Left lung (tissue), 4 donors: ENCODE measurements at regions not wholly inside any gene's neighbourhood (a gene's known extent, or its start where the extent isn't known, plus 50 kb on each side); places are given as distances from the start of the nearest gene placed in this dataset.

Experiments used
- ATAC-seq: fragments of 200-7000 bp; cut with Tn5 transposase; one replicate; pipeline ENCODE4 v1.9.1; 2020; ENCODE audit warnings: moderate library complexity
- DNase-seq, 4 donors: peaks; one replicate each; pipeline ENCODE4 v3.0.0-alpha.2; 2013 to 2020
- H3K27ac ChIP-seq, 2 donors: fragments of 200-600 bp; sonication (generic) in 1 of 2; one replicate each; pipeline versions ENCODE4 v1.5.0 to v1.8.0; 2020 to 2021
- H3K27me3 ChIP-seq, 2 donors: fragments of 200-600 bp; sonication (generic) in 1 of 2; one replicate each; pipeline versions ENCODE4 v1.5.0 to v1.8.0; 2020 to 2021
- H3K36me3 ChIP-seq, 2 donors: fragments of 200-600 bp; sonication (generic) in 1 of 2; one replicate each; pipeline versions ENCODE4 v1.5.0 to v1.8.0; 2020 to 2021
- H3K4me1 ChIP-seq, 2 donors: fragments of 200-600 bp; one replicate each; pipeline ENCODE4 v1.8.0; 2021
- H3K4me3 ChIP-seq, 2 donors: fragments of 200-600 bp; sonication (generic) in 1 of 2; one replicate each; pipeline versions ENCODE4 v1.5.0 to v1.8.0; 2020 to 2021; ENCODE audit warnings: mild to moderate bottlenecking in 1 of 2
- H3K9me3 ChIP-seq, 2 donors: fragments of 200-600 bp; sonication (generic) in 1 of 2; one replicate each; pipeline versions ENCODE4 v1.5.0 to v1.8.0; 2020 to 2021
- intact Hi-C, 2 donors: fragments of 100-400 bp; cut with DNase I; formaldehyde crosslinking; loops; one replicate each; pipeline versions ENCODE4 v1.11.2 to v1.14.2; 2022
- TF ChIP-seq, protein P1 (sequence below), 2 donors: fragments of 200-600 bp; sonication (generic) in 1 of 2; IDR thresholded peaks; one replicate each; pipeline versions ENCODE4 v1.5.0 to v1.8.0; 2021; ENCODE audit warnings: antibody characterized with exemption in 2 of 2
- donor health status: DM: no; HTN: yes; CAD: no.
- donor health status: DM: no; HTN: no; CAD: no.

DNA sequence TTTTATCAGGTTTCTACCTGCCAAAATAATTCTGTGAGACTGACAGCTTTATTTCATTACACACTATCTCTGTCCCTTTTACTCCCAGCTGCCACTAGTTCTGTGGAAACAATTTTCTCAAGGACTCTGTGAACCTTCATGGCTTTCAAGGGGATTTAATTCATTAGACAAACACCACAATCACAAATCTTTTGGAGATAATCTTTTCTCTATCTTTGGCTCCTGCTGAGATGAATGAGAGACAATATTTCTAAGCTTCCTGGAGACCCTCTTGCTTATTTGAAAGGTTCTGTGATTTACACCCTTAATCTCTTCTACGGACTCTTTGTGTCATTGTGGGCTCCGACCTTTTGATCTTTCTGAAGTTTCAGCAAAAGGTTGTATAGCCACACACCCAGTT lies 222.6 kb downstream of the PRDM9 start:
- no peak for ATAC-seq
- no peak overlapping the region for H3K27ac ChIP-seq
- peaks cover 0 to 7% of the 10 kb centered on the region in 2 donors for H3K9me3 ChIP-seq
- H3K4me1 ChIP-seq, result no peaks in the 10 kb centered on the region
- no peaks in the 10 kb centered on the region for H3K36me3 ChIP-seq
- no peaks in the 10 kb centered on the region for H3K27me3 ChIP-seq
- intact Hi-C loops, result no loop called here
- no peak overlapping the region for H3K4me3 ChIP-seq
- TF ChIP-seq, protein P1, sequence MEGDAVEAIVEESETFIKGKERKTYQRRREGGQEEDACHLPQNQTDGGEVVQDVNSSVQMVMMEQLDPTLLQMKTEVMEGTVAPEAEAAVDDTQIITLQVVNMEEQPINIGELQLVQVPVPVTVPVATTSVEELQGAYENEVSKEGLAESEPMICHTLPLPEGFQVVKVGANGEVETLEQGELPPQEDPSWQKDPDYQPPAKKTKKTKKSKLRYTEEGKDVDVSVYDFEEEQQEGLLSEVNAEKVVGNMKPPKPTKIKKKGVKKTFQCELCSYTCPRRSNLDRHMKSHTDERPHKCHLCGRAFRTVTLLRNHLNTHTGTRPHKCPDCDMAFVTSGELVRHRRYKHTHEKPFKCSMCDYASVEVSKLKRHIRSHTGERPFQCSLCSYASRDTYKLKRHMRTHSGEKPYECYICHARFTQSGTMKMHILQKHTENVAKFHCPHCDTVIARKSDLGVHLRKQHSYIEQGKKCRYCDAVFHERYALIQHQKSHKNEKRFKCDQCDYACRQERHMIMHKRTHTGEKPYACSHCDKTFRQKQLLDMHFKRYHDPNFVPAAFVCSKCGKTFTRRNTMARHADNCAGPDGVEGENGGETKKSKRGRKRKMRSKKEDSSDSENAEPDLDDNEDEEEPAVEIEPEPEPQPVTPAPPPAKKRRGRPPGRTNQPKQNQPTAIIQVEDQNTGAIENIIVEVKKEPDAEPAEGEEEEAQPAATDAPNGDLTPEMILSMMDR (IDR thresholded peaks at IDR 0.05), result no peak
- DNase-seq, result no peak

DNA sequence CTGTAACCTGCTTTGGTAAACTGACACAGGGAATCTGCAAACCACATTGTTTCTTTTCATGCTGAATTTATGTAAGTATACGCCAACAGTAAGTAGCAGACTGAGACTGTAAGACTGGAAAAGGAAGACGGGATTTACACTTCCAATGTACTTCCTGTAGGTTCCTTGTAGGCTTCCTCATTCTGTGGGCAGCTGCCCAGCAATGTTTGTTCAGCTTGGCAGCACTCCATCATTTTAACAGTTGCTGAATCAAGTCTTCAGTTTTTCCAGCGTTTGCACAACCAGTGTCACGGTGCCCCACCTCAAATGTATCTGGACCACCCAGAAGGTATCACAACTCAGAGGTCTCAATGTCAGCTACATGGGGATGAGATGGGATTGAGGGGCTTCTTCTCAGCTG lies 232.6 kb downstream of the PRDM9 start:
- peak in 1 of 4 donors; percentile 4 for DNase-seq
- Histone ChIP-seq H3K27ac (no peak overlapping the region), H3K27me3 (no peaks in the 10 kb centered on the region), H3K4me3 (no peak overlapping the region), H3K9me3 (peaks cover 0 to 2% of the 10 kb centered on the region in 2 donors), H3K36me3 (no peaks in the 10 kb centered on the region), H3K4me1 (no peaks in the 10 kb centered on the region)
- ATAC-seq, result no peak
- intact Hi-C loops, result no loop called here
- TF ChIP-seq, protein P1 (IDR thresholded peaks at IDR 0.05), result no peak

- intact Hi-C loops, result no loop called here
- DNase-seq (no peak), ATAC-seq (no peak)
- Histone ChIP-seq H3K27me3 (no peaks in the 10 kb centered on the region), H3K9me3 (no peaks in the 10 kb centered on the region), H3K27ac (no peak overlapping the region), H3K4me3 (no peak overlapping the region), H3K4me1 (no peaks in the 10 kb centered on the region), H3K36me3 (no peaks in the 10 kb centered on the region)
- TF ChIP-seq, protein P1 (IDR thresholded peaks at IDR 0.05), result no peak
Measured at GRCh38 chr5:23742701-23743100, 235.3 kb downstream of the PRDM9 start.

DNA sequence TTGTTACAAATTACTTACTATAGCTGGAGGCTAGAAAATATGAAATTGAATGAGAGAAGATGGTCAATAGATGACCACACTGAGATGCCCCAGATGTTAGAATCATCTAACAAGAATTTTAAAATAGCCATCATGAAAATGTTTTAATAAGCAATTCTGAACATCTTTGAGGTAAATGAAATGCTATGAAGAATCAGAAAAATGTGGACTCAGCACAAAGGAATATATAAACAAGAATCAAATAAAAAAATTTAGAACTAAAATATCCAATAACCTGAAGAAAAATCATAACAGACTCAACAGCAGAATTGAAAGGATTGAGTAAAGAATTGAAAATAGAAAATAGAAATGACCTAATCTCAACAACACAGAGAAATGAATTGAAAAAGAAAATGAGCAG lies 248.5 kb downstream of the PRDM9 start:
- Histone ChIP-seq H3K9me3 (no peaks in the 10 kb centered on the region), H3K27ac (no peak overlapping the region), H3K4me3 (no peak overlapping the region), H3K4me1 (no peaks in the 10 kb centered on the region), H3K27me3 (no peaks in the 10 kb centered on the region), H3K36me3 (no peaks in the 10 kb centered on the region)
- TF ChIP-seq, protein P1 (IDR thresholded peaks at IDR 0.05), result no peak
- ATAC-seq (no peak), DNase-seq (no peak)
- intact Hi-C loops, result no loop called here

DNA sequence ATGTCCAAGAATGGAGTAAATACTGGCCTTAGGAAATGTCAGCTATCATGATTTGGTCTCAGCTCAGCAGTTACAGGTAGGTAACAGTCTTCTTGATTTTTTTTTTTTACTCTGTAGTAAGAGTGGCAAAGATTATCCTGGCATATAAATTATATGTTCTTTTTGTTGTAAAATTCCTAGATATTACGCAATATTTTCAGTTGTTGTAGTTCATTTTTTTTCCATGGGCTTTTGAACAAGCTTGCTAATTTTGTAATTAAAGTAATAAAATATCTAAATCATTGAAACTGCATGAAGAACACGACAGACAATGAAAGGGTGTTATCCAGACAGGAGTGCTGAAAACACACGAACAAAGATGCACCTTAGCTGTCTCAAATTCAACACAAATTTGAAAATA lies 249.4 kb downstream of the PRDM9 start:
- H3K36me3 ChIP-seq, result no peaks in the 10 kb centered on the region
- intact Hi-C loops, result no loop called here

More for the DNA sequence above, 249.4 kb downstream of the PRDM9 start:
- no peaks in the 10 kb centered on the region for H3K9me3 ChIP-seq
- no peak overlapping the region for H3K4me3 ChIP-seq
- no peaks in the 10 kb centered on the region for H3K27me3 ChIP-seq
- H3K4me1 ChIP-seq, result no peaks in the 10 kb centered on the region
- TF ChIP-seq, protein P1 (IDR thresholded peaks at IDR 0.05), result no peak
- DNase-seq (no peak), ATAC-seq (no peak)
- no peak overlapping the region for H3K27ac ChIP-seq
